GM21390 (cell line): ENCODE measurements at regions not wholly inside any gene's neighbourhood (a gene's known extent, or its start where the extent isn't known, plus 50 kb on each side); places are given as distances from the start of the nearest gene placed in this dataset.
"Not testable (repeated sequence)": the region's sequence is repeated elsewhere in the genome, so short reads cannot be mapped to it uniquely, and the experiment has no call there.

ENCODE experiments used
- ATAC-seq: cut with Tn5 transposase; IDR thresholded peaks from one replicate; pipeline ENCODE4 v1.9.1; 2021; ENCODE audit not compliant: unreplicated experiment

GRCh38 chr2:125324273-125324672 is 1299.2 kb downstream of the CNTNAP5 start:
- ATAC-seq, result no peak

DNA sequence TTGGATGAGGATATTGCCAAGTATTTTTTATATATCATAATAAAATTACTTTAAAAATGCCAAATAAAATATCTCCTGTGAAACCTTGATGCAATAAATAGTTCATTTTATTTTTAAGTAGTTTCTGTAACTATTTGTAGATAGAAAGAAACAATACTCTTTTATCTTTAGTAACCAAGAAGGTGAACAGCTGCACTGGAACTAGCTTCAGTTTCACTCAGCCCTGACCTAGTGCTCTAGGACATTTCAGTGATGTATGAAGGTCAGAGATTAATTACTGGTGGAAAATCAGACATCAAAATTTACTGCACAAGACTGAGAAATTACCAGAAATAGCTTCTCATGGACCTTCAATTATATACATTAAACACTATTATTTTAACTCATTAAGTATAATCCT is 1305.0 kb downstream of the CNTNAP5 start:
- peak; percentile 87 for ATAC-seq

- no peak for ATAC-seq
These were observed 1314.6 kb upstream of the GYPC start for GRCh38 chr2:125341353-125341752.

GRCh38 chr2:125353542-125353941 is 1302.4 kb upstream of the GYPC start:
- ATAC-seq, result not testable (repeated sequence)

DNA sequence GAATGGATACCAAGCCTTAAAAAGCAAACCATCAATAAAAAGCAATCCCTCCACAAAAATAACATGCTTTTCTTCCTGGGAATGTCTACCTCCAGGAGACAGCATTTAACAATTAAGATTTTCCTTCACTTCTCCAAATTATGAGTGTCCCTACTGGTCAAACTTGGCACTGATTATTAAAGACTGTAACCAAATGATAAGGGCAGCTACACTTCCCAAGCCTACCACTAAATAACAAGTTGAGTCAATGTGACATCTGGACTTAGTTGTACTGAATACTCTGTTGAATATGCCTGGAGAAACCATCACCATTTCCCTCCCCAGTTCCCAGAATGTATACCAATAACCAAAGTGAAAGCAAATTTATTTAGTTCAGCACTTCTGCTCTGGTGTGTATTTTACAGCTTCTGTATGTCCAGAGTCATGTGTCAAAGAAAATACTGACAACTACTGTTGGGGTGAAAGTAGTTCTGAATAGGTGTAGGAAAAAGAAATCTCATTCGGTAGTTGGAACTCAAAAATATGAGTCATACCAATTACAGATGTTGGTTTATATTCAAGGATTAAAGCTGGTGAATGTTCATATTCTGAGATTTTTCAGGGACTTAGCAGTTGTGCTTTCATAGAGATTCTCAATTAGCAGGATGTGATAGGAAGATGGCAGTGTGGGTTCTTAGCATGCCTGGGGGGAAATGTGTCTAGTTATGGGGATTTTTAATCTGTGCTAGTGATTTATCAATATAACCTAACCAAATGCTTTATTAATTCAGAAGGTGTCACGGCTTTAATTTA is 1291.6 kb upstream of the GYPC start:
- ATAC-seq, result no peak

- ATAC-seq, result no peak
These were observed 1291.0 kb upstream of the GYPC start for GRCh38 chr2:125364984-125365265.

DNA sequence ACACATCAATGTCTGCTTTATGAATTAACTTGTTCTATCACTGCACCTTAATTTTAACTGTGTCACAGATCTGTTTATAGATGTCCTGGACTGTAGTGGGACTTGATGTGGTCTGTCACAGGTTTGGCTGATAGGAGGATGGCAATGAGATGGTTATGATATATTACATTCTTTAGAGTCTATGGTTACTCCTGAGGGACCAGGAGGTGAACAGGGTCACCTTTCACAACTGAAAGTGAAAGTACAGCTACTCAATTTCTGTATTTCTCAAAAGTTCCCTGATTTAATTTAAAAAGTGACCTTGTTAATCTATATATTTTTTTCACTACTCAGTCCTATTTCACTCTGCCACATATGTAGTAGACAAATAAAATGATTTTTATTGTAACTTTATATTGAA is 1284.1 kb upstream of the GYPC start:
- ATAC-seq, result no peak

- no peak for ATAC-seq
These were observed 1282.7 kb upstream of the GYPC start for GRCh38 chr2:125373293-125373692.

DNA sequence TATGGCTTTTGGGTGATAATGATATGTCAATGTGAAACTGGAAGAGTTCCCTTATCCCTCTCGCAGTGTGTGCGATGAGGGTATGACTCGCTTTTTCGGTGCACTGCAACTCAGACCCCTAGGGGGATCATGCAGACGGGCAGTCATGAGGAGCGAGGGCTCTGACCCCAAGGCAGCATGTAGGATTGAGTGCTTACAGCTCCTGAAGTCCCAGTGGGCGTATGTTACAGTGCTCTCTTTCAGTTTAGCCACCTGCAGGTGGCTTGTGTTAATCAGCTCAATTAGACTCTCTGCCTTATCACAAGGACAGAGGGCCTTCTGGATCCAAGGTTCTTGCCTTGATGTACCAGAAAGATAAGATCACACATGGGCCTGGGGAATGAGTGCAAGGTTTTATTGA is 1269.9 kb upstream of the GYPC start:
- ATAC-seq, result no peak

DNA sequence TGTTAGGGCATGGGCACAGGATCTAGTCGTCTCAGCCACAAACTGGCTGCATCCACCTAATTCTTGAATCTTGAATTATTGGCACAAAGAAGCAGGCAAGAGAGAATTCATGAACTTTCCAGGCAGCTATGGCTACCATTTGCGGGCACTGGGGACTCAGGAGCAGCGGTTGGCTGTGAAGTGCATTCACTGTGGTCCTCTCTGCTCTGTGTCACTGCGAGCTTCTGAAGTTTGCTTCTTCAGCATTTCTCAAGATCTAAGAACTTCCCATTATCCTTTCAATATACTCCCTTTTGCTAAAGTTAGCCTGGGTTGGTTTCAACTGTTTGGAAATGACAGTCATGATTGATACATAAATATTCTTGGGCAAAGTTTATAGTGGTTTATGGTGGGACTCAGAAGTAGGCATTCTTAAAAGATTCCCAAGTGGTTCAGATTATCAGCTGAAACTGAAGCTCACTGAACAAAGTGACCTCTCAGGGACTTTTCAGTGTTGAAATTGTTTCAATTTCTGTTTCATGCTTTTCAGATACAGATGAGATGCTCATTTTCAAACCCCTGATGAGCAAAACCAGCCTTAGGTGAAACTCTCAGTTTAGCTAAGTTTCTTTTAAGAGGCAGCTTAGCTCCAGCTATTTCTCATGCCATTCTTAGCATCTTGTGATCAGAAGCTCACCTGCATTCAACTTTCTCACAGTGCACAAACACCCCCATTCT is 1258.3 kb upstream of the GYPC start:
- peak; percentile 89 for ATAC-seq

DNA sequence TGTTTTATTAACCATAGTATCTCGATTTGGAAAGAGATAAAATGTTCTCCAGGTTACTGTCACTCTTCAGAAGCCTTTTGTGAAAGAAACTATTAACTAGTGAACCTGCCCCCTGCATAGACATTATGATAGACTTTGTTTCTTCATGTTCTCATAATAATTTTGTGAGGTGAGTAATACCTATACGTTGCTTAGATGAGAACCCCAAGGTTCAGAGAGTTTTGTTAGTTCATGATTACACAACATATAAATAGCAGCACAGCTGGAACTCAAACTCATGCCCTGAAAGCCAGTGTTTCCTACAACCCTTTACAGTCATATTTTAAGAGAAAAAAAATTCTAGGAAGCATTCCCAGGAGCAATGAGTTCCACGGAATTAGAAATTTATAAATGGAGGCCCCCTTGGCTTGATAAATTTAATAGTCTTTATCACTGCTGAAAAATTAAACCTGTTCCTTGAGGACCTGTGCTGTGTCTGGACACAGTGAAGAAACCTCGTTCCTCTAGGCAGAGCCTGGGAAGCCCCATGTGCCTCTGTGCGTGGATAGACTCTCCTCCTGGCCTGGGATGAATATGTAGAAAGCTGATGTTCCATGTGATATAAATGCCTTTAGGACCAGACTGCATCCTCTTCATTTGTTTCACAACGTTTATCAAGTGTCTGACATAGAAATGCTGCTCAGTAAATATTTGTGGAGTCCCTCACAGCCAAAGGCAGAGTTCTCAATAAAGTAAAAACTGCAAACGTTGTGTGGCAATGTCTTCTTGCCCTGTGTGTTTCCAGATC is 1257.0 kb upstream of the GYPC start:
- ATAC-seq, result peak; percentile 39

DNA sequence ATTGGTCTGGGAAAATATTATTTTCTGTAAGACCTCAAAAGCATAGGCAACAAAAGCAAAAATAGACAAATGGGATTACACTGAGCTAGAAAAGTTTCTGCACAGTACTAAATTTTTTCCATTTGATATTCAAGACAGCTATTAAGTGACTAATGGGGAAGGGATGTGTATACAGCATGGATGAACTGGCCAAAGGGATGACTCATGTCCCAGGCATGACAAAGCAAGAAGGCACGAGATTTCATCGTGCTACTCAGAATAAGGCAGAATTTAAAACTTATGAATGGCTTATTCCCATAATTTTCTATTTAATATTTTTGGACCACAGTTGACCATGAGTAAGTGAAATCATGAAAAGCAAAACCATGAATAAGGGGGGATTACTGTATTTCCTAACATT is 1250.1 kb upstream of the GYPC start:
- ATAC-seq, result no peak

GRCh38 chr2:125408874-125409538 is 1247.0 kb upstream of the GYPC start:
- ATAC-seq, result no peak

GRCh38 chr2:125418483-125418882 is 1237.5 kb upstream of the GYPC start:
- no peak for ATAC-seq

DNA sequence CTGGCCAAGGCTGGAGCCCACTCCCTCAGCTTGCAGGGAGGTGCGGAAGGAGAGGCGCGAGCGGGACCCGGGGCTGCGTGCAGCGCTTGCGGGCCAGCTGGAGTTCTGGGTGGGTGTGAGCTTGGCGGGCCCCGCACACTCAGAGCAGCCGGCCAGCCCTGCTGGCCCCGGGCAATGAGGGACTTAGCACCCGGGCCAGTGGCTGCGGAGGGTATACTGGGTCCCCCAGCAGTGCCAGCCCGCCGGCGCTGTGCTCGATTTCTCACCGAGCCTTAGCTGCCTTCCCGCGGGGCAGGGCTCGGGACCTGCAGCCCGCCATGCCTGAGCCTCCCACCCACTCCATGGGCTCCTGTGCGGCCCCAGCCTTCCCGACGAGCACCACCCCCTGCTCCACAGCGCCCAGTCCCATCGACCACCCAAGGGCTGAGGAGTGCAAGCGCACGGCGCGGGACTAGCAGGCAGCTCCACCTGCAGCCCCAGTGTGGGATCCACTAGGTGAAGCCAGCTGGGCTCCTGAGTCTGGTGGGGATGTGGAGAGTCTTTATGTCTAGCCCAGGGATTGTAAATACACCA is 1233.7 kb upstream of the GYPC start:
- ATAC-seq, result not testable (repeated sequence)

- no peak for ATAC-seq
These were observed 1231.6 kb upstream of the GYPC start for GRCh38 chr2:125424266-125424785.

DNA sequence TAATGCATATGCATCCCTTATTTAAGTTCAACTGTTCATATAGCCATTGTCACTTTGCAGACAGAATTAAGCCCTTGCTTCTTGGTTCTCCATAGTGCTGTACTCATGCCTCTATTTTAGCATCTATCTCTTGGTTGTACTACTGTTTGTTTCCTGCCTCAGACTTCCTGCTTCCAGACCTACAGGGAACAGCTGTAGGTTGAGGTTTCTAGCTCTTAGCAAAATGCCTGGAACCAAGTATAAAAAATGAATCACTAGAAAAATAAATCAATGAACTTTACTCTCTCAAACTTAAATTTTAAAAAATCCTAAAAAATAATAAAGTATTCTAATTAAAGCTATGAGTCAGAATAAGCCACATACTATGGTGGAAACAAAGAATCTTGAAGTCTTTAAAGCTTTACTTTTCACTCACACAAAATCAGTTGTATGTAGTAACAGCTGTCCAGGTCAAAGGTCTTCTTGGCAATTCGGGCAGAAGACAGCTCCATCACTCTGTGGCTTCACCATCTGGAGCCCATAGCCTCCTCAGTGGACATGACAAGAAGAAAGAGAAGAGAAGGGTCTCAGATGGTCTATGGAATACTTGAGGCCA is 1228.1 kb upstream of the GYPC start:
- no peak for ATAC-seq

DNA sequence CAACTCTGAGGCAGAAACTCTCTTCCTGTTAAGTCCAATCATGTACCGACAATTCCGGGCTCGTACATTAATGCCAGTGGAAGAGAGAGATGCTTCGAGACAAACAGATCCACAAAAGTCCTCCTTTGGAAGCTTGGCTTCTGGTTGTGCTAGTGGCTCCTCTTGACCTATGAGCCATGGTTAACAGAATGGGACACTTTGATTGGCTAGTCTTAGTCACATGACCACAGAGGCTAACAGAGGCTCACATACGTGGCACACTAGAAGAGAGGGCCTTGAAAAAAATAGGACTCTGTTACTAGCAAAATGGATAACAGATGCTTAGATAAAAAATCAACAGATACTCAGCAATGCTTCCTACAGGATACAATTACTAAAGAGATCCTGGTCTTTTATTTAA is 1211.9 kb upstream of the GYPC start:
- ATAC-seq, result no peak

- no peak for ATAC-seq
These were observed 1210.5 kb upstream of the GYPC start for GRCh38 chr2:125445495-125445894.

DNA sequence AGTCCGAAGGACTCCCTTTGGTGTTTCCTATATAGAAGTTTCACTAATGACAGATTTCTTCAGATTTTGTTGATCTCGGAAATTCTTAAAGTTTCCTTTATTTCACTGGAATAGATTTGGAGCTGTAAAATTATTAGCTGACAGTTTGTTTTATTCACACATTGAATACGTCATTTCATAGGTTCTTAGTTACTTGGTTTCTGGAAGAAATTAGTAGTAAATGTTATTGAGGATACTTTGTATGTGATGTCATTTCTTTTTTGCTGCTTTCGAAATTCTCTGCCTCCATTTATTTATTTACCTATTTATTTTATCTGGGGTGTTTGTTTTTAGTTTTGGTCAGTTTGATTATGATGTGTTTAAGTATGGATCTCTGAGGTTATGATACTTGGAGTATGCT is 1205.9 kb upstream of the GYPC start:
- ATAC-seq, result no peak
